Activated CD4-positive, alpha-beta T cell treated with anti-CD3 and anti-CD28 coated beads, Interleukin-2, amount 10 ng/mL, durations not matched to agents 7 days and 5 days (primary cell): ENCODE measurements at regions not wholly inside any gene's neighbourhood (a gene's known extent, or its start where the extent isn't known, plus 50 kb on each side); places are given as distances from the start of the nearest gene placed in this dataset.

ENCODE experiments used
- CTCF ChIA-PET: fragments of 350-600 bp; sonication (Branson Sonifier 250); formaldehyde crosslinking; loops from one replicate; lab custom pipeline; 2021; ENCODE audit warnings: antibody characterized with exemption; lab: Charles Lee
- POLR2A ChIA-PET: fragments of 350-600 bp; sonication (Branson Sonifier 250); formaldehyde crosslinking; loops from one replicate; lab custom pipeline; 2021; ENCODE audit warnings: antibody characterized with exemption; lab: Charles Lee
- DNase-seq: peaks from one replicate; pipeline ENCODE4 v3.0.0-alpha.2; 2020
- H3K27ac Mint-ChIP-seq: one replicate; pipeline ENCODE4 v1.8.0; 2021; ENCODE audit warnings: mild to moderate bottlenecking, moderate library complexity, mixed read lengths
- H3K27me3 Mint-ChIP-seq: one replicate; pipeline ENCODE4 v1.8.0; 2021; ENCODE audit warnings: mixed read lengths
- H3K36me3 Mint-ChIP-seq: one replicate; pipeline ENCODE4 v1.8.0; 2021; ENCODE audit warnings: low read depth, mixed read lengths
- H3K4me1 Mint-ChIP-seq: one replicate; pipeline ENCODE4 v1.8.0; 2021; ENCODE audit warnings: mixed read lengths
- H3K4me3 Mint-ChIP-seq: one replicate; pipeline ENCODE4 v1.8.0; 2021; ENCODE audit warnings: mild to moderate bottlenecking, moderate library complexity, mixed read lengths
- H3K9me3 Mint-ChIP-seq: one replicate; pipeline ENCODE4 v1.8.0; 2021; ENCODE audit warnings: mixed read lengths

GRCh38 chr3:147529551-147529950 lies 120.4 kb downstream of the ZIC1 start:
- CTCF ChIA-PET, result no interaction called here
- POLR2A ChIA-PET, result no interaction called here
- no peak for DNase-seq
- Mint-ChIP-seq H3K36me3 (no peaks in the 10 kb centered on the region), H3K27me3 (no peaks in the 10 kb centered on the region), H3K27ac (no peak overlapping the region), H3K9me3 (peaks cover 3% of the 10 kb centered on the region), H3K4me3 (no peak overlapping the region), H3K4me1 (no peaks in the 10 kb centered on the region)

GRCh38 chr3:147538034-147538433 lies 128.9 kb downstream of the ZIC1 start:
- peaks cover 2% of the 10 kb centered on the region for H3K4me1 Mint-ChIP-seq
- no peak for DNase-seq
- no peaks in the 10 kb centered on the region for H3K27me3 Mint-ChIP-seq
- H3K36me3 Mint-ChIP-seq, result no peaks in the 10 kb centered on the region
- peaks cover 16% of the 10 kb centered on the region for H3K9me3 Mint-ChIP-seq
- CTCF ChIA-PET, result no interaction called here
- no peak overlapping the region for H3K4me3 Mint-ChIP-seq
- H3K27ac Mint-ChIP-seq, result no peak overlapping the region
- POLR2A ChIA-PET, result no interaction called here

GRCh38 chr3:147540921-147541320 lies 131.8 kb downstream of the ZIC1 start:
- Mint-ChIP-seq H3K9me3 (peaks cover 16% of the 10 kb centered on the region), H3K4me1 (peaks cover 2% of the 10 kb centered on the region), H3K27ac (no peak overlapping the region), H3K4me3 (no peak overlapping the region), H3K27me3 (no peaks in the 10 kb centered on the region), H3K36me3 (no peaks in the 10 kb centered on the region)
- no peak for DNase-seq
- ChIA-PET POLR2A (no interaction called here), CTCF (no interaction called here)

GRCh38 chr3:147544290-147544689 lies 135.1 kb downstream of the ZIC1 start:
- Mint-ChIP-seq H3K4me3 (no peak overlapping the region), H3K9me3 (peaks cover 14% of the 10 kb centered on the region), H3K27me3 (no peaks in the 10 kb centered on the region), H3K27ac (no peak overlapping the region), H3K4me1 (no peaks in the 10 kb centered on the region), H3K36me3 (no peaks in the 10 kb centered on the region)
- ChIA-PET CTCF (no interaction called here), POLR2A (no interaction called here)
- no peak for DNase-seq

GRCh38 chr3:147551491-147551890 lies 142.3 kb downstream of the ZIC1 start:
- ChIA-PET CTCF (no interaction called here), POLR2A (no interaction called here)
- no peaks in the 10 kb centered on the region for H3K9me3 Mint-ChIP-seq
- DNase-seq, result no peak
- H3K4me3 Mint-ChIP-seq, result no peak overlapping the region
- no peaks in the 10 kb centered on the region for H3K27me3 Mint-ChIP-seq
- H3K27ac Mint-ChIP-seq, result no peak overlapping the region
- H3K36me3 Mint-ChIP-seq, result no peaks in the 10 kb centered on the region
- no peaks in the 10 kb centered on the region for H3K4me1 Mint-ChIP-seq

GRCh38 chr3:147554332-147554731 lies 145.2 kb downstream of the ZIC1 start:
- ChIA-PET POLR2A (no interaction called here), CTCF (no interaction called here)
- H3K36me3 Mint-ChIP-seq, result no peaks in the 10 kb centered on the region
- no peak for DNase-seq
- no peaks in the 10 kb centered on the region for H3K4me1 Mint-ChIP-seq
- no peaks in the 10 kb centered on the region for H3K9me3 Mint-ChIP-seq
- H3K4me3 Mint-ChIP-seq, result no peak overlapping the region
- no peaks in the 10 kb centered on the region for H3K27me3 Mint-ChIP-seq
- no peak overlapping the region for H3K27ac Mint-ChIP-seq

GRCh38 chr3:147572970-147573340 lies 163.8 kb downstream of the ZIC1 start:
- Mint-ChIP-seq H3K9me3 (peaks cover 7% of the 10 kb centered on the region), H3K4me1 (no peaks in the 10 kb centered on the region), H3K27ac (no peak overlapping the region), H3K27me3 (no peaks in the 10 kb centered on the region), H3K4me3 (no peak overlapping the region), H3K36me3 (no peaks in the 10 kb centered on the region)
- no peak for DNase-seq
- POLR2A ChIA-PET, result no interaction called here
- CTCF ChIA-PET, result no interaction called here

- POLR2A ChIA-PET, result no interaction called here
- H3K9me3 Mint-ChIP-seq, result peaks cover 7% of the 10 kb centered on the region
- H3K4me1 Mint-ChIP-seq, result no peaks in the 10 kb centered on the region
Measured at GRCh38 chr3:147574621-147575020, 165.5 kb downstream of the ZIC1 start.

GRCh38 chr3:147575391-147575790 lies 166.2 kb downstream of the ZIC1 start:
- no peak overlapping the region for H3K4me3 Mint-ChIP-seq
- H3K27ac Mint-ChIP-seq, result no peak overlapping the region
- no peaks in the 10 kb centered on the region for H3K4me1 Mint-ChIP-seq
- H3K36me3 Mint-ChIP-seq, result no peaks in the 10 kb centered on the region
- CTCF ChIA-PET, result no interaction called here
- no peaks in the 10 kb centered on the region for H3K27me3 Mint-ChIP-seq
- H3K9me3 Mint-ChIP-seq, result peaks cover 9% of the 10 kb centered on the region
- no peak for DNase-seq
- POLR2A ChIA-PET, result no interaction called here

More at GRCh38 chr3:147574621-147575020, 165.5 kb downstream of the ZIC1 start:
- no peaks in the 10 kb centered on the region for H3K36me3 Mint-ChIP-seq
- CTCF ChIA-PET, result no interaction called here
- H3K27ac Mint-ChIP-seq, result no peak overlapping the region
- no peaks in the 10 kb centered on the region for H3K27me3 Mint-ChIP-seq
- no peak overlapping the region for H3K4me3 Mint-ChIP-seq
- no peak for DNase-seq

- POLR2A ChIA-PET, result no interaction called here
- Mint-ChIP-seq H3K27ac (no peak overlapping the region), H3K4me3 (no peak overlapping the region), H3K9me3 (peaks cover 5% of the 10 kb centered on the region), H3K36me3 (no peaks in the 10 kb centered on the region), H3K27me3 (no peaks in the 10 kb centered on the region), H3K4me1 (no peaks in the 10 kb centered on the region)
- CTCF ChIA-PET, result no interaction called here
- no peak for DNase-seq
Measured at GRCh38 chr3:147582642-147583041, 173.5 kb downstream of the ZIC1 start.

GRCh38 chr3:147589016-147589415 lies 179.9 kb downstream of the ZIC1 start:
- Mint-ChIP-seq H3K36me3 (no peaks in the 10 kb centered on the region), H3K27ac (no peak overlapping the region), H3K4me3 (no peak overlapping the region), H3K4me1 (no peaks in the 10 kb centered on the region), H3K27me3 (no peaks in the 10 kb centered on the region), H3K9me3 (peaks cover 4% of the 10 kb centered on the region)
- DNase-seq, result no peak
- CTCF ChIA-PET, result no interaction called here
- POLR2A ChIA-PET, result no interaction called here

- Mint-ChIP-seq H3K27me3 (no peaks in the 10 kb centered on the region), H3K4me3 (no peak overlapping the region), H3K36me3 (no peaks in the 10 kb centered on the region), H3K27ac (no peak overlapping the region), H3K4me1 (no peaks in the 10 kb centered on the region), H3K9me3 (no peaks in the 10 kb centered on the region)
- POLR2A ChIA-PET, result no interaction called here
- CTCF ChIA-PET, result no interaction called here
- no peak for DNase-seq
Measured at GRCh38 chr3:147604136-147604535, 195.0 kb downstream of the ZIC1 start.

- no peaks in the 10 kb centered on the region for H3K27me3 Mint-ChIP-seq
Measured at GRCh38 chr3:147613725-147614124, 204.6 kb downstream of the ZIC1 start.

GRCh38 chr3:147614210-147614609 lies 205.0 kb downstream of the ZIC1 start:
- H3K27ac Mint-ChIP-seq, result no peak overlapping the region
- H3K27me3 Mint-ChIP-seq, result no peaks in the 10 kb centered on the region
- no peaks in the 10 kb centered on the region for H3K9me3 Mint-ChIP-seq
- no peaks in the 10 kb centered on the region for H3K4me1 Mint-ChIP-seq
- ChIA-PET POLR2A (no interaction called here), CTCF (no interaction called here)
- H3K36me3 Mint-ChIP-seq, result no peaks in the 10 kb centered on the region
- no peak overlapping the region for H3K4me3 Mint-ChIP-seq
- DNase-seq, result no peak

More at GRCh38 chr3:147613725-147614124, 204.6 kb downstream of the ZIC1 start:
- POLR2A ChIA-PET, result no interaction called here
- no peak overlapping the region for H3K27ac Mint-ChIP-seq
- CTCF ChIA-PET, result no interaction called here
- DNase-seq, result no peak
- H3K4me3 Mint-ChIP-seq, result no peak overlapping the region
- no peaks in the 10 kb centered on the region for H3K9me3 Mint-ChIP-seq
- no peaks in the 10 kb centered on the region for H3K36me3 Mint-ChIP-seq
- no peaks in the 10 kb centered on the region for H3K4me1 Mint-ChIP-seq
